Esophagus squamous epithelium (tissue), 5 donors: ENCODE measurements at regions not wholly inside any gene's neighbourhood (a gene's known extent, or its start where the extent isn't known, plus 50 kb on each side); places are given as distances from the start of the nearest gene placed in this dataset.
A peak's percentile ranks its signal among the peaks of the same experiment; 100 is the strongest.

ENCODE experiments used
- DNase-seq: peaks from one replicate; lab custom pipeline; 2025; lab: John Stamatoyannopoulos, UW
- H3K27ac ChIP-seq, 4 donors: fragments of 200-600 bp; sonication (generic); one replicate each; pipeline ENCODE4 v1.5.1; 2016 to 2019; ENCODE audit warnings: mild to moderate bottlenecking in 1 of 4
- H3K27me3 ChIP-seq, 4 donors: fragments of 200-600 bp; sonication (generic); 1 replicate in 3 of 4; 2 replicates in 1 of 4; pipeline versions ENCODE4 v1.5.1 to v1.6.0; 2017 to 2021; ENCODE audit warnings: antibody characterized with exemption in 1 of 4
- H3K36me3 ChIP-seq, 3 donors: fragments of 200-600 bp; sonication (generic); one replicate each; pipeline ENCODE4 v1.5.1; 2016 to 2019
- H3K4me1 ChIP-seq, 3 donors: fragments of 200-600 bp; sonication (generic); one replicate each; pipeline ENCODE4 v1.5.1; 2017 to 2019
- H3K4me3 ChIP-seq, 4 donors: fragments of 200-600 bp; sonication (generic); 1 replicate in 3 of 4; 2 replicates in 1 of 4; pipeline ENCODE4 v1.5.1; 2016 to 2019; ENCODE audit warnings: mild to moderate bottlenecking in 2 of 4, moderate library complexity in 1 of 4
- H3K9me3 ChIP-seq, 3 donors: fragments of 200-600 bp; sonication (generic); one replicate each; pipeline ENCODE4 v1.5.1; 2016 to 2019
- POLR2A ChIP-seq, 4 donors: fragments of 450-650 bp; IDR thresholded peaks; one replicate each; pipeline ENCODE4 v1.6.1; 2017; ENCODE audit warnings: antibody characterized with exemption in 4 of 4, mild to moderate bottlenecking in 4 of 4, moderate library complexity in 3 of 4
- WGBS, 2 donors: methylation state at CpG; one replicate each; pipeline ENCODE4 v1.1.5; 2018; 5-methylcytosine and 5-hydroxymethylcytosine counted together
- intact Hi-C: fragments of 100-400 bp; cut with DNase I; formaldehyde crosslinking; loops from one replicate; pipeline ENCODE4 v1.15.0; 2022
- TF ChIP-seq, protein P1 (sequence below), 6 experiments: fragments of 450-650 bp in 4 of 6; fragments of 200-600 bp in 2 of 6; sonication (generic) in 2 of 6; IDR thresholded peaks; one replicate each; pipeline ENCODE4 v1.5.1; 2016 to 2019; ENCODE audit warnings: antibody characterized with exemption in 6 of 6, mild to moderate bottlenecking in 4 of 6, moderate library complexity in 4 of 6
- donor health status: DM: yes; HTN: yes; CAD: no.

DNA sequence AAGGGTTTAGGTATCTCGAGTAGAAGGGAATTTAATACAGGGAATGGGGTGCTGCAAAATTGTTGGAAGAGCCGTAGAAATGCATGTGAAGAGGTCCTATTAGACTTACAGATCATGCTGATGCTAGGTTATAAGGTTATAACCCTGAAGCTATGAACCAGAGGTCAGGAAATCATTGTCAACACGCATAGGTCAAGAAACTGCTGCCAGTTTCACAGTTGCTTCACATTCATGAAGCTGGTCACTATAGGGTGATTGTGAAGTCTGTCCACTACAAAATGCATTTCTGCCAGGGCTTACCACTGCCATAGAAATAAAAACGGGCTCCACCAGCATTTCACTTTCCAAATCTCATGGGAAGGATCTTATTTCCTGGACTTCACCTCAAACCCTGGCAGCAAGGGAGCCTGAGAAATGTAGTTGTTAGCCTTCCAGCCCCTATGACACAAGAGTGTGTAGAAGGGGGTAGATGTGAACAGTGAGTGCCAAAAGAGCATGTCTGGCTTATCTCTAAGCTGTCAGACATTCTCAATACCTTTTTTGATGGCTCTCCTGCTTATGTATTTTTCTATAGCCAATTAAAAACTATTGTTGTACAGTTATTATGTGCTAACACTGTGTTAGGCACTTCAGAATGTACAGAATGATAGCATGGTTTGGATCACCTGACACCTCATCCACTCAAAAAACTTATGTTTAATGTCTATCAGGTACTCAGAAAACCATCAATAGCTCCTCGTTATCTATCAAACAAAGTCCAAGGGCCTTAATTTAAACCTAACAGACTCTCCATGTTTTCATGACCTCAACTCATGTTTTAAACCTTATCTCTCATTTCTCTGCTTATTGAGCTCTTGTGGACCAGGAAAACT is 148.3 kb upstream of the TSC22D2 start:
- no peaks in the 10 kb centered on the region for H3K9me3 ChIP-seq
- TF ChIP-seq, protein P1, sequence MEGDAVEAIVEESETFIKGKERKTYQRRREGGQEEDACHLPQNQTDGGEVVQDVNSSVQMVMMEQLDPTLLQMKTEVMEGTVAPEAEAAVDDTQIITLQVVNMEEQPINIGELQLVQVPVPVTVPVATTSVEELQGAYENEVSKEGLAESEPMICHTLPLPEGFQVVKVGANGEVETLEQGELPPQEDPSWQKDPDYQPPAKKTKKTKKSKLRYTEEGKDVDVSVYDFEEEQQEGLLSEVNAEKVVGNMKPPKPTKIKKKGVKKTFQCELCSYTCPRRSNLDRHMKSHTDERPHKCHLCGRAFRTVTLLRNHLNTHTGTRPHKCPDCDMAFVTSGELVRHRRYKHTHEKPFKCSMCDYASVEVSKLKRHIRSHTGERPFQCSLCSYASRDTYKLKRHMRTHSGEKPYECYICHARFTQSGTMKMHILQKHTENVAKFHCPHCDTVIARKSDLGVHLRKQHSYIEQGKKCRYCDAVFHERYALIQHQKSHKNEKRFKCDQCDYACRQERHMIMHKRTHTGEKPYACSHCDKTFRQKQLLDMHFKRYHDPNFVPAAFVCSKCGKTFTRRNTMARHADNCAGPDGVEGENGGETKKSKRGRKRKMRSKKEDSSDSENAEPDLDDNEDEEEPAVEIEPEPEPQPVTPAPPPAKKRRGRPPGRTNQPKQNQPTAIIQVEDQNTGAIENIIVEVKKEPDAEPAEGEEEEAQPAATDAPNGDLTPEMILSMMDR (IDR thresholded peaks at IDR 0.05): no peak
- TF ChIP-seq POLR2A (IDR thresholded peaks at IDR 0.05): no peak
- H3K36me3 ChIP-seq: no peaks in the 10 kb centered on the region
- H3K27ac ChIP-seq: no peak overlapping the region
- no peak overlapping the region for H3K4me3 ChIP-seq
- no peak for DNase-seq
- peaks cover 0 to 13% (median 10%) of the 10 kb centered on the region in 3 donors for H3K4me1 ChIP-seq
- WGBS, 2 donors: 77 to 80% methylated on average over 5 of the region's 5 CpGs
- no peaks in the 10 kb centered on the region for H3K27me3 ChIP-seq
- intact Hi-C loops: no loop called here

- Histone ChIP-seq H3K27me3 (no peaks in the 10 kb centered on the region), H3K27ac (no peak overlapping the region), H3K4me1 (peaks cover 8 to 42% (median 31%) of the 10 kb centered on the region in 3 donors), H3K4me3 (no peak overlapping the region), H3K9me3 (no peaks in the 10 kb centered on the region), H3K36me3 (no peaks in the 10 kb centered on the region)
- no peak for DNase-seq
- TF ChIP-seq, protein P1 (IDR thresholded peaks at IDR 0.05): no peak
- no peak for TF ChIP-seq POLR2A (IDR thresholded peaks at IDR 0.05)
- 75 to 86% methylated on average over 5 of the region's 5 CpGs for WGBS, 2 donors
- intact Hi-C loops: no loop called here
Measured at GRCh38 chr3:150256782-150257181, 151.3 kb upstream of the TSC22D2 start.

DNA sequence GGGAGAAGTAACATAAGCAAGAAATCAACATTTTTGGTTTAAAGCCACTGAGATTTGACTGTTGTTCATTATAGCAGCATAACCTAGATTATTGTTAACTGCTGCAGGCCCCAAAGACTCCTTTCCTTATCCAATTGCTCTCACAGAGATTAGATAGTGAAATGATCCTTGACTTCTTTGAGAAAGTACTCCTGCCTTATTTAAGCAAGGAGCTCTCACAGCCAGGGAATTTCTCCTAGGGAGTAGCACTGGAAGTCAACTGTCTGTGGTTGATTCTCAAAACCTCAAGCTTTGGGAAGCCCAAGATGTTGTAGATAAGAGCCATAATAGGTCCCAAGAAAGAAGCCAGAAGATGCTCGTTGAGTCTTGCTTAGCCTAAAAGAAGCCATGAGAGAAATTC is 151.8 kb upstream of the TSC22D2 start:
- no peak overlapping the region for H3K27ac ChIP-seq
- no peak for DNase-seq
- no peak overlapping the region for H3K4me3 ChIP-seq
- 55 to 67% methylated on average over 1 of the region's 1 CpG for WGBS, 2 donors
- intact Hi-C loops: no loop called here
- H3K4me1 ChIP-seq: peaks cover 12 to 47% (median 35%) of the 10 kb centered on the region in 3 donors
- H3K36me3 ChIP-seq: no peaks in the 10 kb centered on the region
- H3K9me3 ChIP-seq: no peaks in the 10 kb centered on the region
- TF ChIP-seq POLR2A (IDR thresholded peaks at IDR 0.05): no peak
- TF ChIP-seq, protein P1 (IDR thresholded peaks at IDR 0.05): no peak
- H3K27me3 ChIP-seq: no peaks in the 10 kb centered on the region

- peaks cover 17 to 52% (median 38%) of the 10 kb centered on the region in 3 donors for H3K4me1 ChIP-seq
- no peaks in the 10 kb centered on the region for H3K9me3 ChIP-seq
- TF ChIP-seq, protein P1 (IDR thresholded peaks at IDR 0.05): no peak
- no peak for TF ChIP-seq POLR2A (IDR thresholded peaks at IDR 0.05)
- H3K36me3 ChIP-seq: no peaks in the 10 kb centered on the region
- peak overlapping the region in 3 of 4 donors; percentile 79 to 84 (median 81) for H3K27ac ChIP-seq
- no peak for DNase-seq
- intact Hi-C loops: no loop called here
- H3K27me3 ChIP-seq: no peaks in the 10 kb centered on the region
- no peak overlapping the region for H3K4me3 ChIP-seq
Measured at GRCh38 chr3:150255826-150256225, 152.3 kb upstream of the TSC22D2 start.

DNA sequence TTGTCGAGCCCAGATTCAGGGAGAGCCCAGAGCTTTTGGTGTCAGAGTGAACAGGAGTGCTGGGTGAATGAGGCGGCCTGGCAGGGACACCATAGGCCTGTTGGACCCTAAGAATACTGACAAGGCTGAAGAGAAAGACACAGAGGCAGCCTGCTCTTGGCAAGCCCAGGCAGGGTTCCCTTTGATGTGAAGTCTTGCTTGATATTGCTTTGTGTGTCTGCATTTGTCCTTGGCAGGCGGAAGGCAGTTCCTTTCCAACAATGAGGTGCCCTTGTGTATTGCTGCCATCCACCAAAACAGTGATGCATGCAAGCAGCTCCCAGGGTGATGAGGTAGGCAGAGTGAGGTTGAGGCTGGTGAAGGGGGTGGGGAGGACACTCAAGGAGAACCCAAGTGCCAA is 152.7 kb upstream of the TSC22D2 start:
- intact Hi-C loops: no loop called here
- no peak for DNase-seq
- peak overlapping the region; percentile 70 to 84 (median 80) for H3K27ac ChIP-seq
- TF ChIP-seq POLR2A (IDR thresholded peaks at IDR 0.05): no peak
- TF ChIP-seq, protein P1 (IDR thresholded peaks at IDR 0.05): no peak
- no peaks in the 10 kb centered on the region for H3K9me3 ChIP-seq
- no peaks in the 10 kb centered on the region for H3K36me3 ChIP-seq
- WGBS, 2 donors: 28 to 36% methylated on average over 2 to 3 of the region's 3 CpGs
- H3K27me3 ChIP-seq: no peaks in the 10 kb centered on the region
- H3K4me3 ChIP-seq: no peak overlapping the region
- peaks cover 17 to 52% (median 38%) of the 10 kb centered on the region in 3 donors for H3K4me1 ChIP-seq
